ENCODE measurements at regions not wholly inside any gene's neighbourhood (a gene's known extent, or its start where the extent isn't known, plus 50 kb on each side); places are given as distances from the start of the nearest gene placed in this dataset.
"Not testable (repeated sequence)": the region's sequence is repeated elsewhere in the genome, so short reads cannot be mapped to it uniquely, and the experiment has no call there.

- Mint-ChIP-seq H3K9me3 (no peaks in the 10 kb centered on the region), H3K4me3 (no peak overlapping the region), H3K36me3 (ENCODE audit: low read depth) (no peaks in the 10 kb centered on the region), H3K4me1 (ENCODE audit: low read depth) (peaks cover 20% of the 10 kb centered on the region), H3K27me3 (ENCODE audit: insufficient read depth) (no peaks in the 10 kb centered on the region), H3K27ac (no peak overlapping the region)
- peak; percentile 11 for DNase-seq
- peak; percentile 81 for TF ChIP-seq CTCF (IDR thresholded peaks at IDR 0.05)
Observed at GRCh38 chr7:142626420-142627035, 122.7 kb upstream of the PRSS1 start.

GRCh38 chr7:142625216-142625615, 124.1 kb upstream of the PRSS1 start:
- H3K9me3 Mint-ChIP-seq; H3K4me3 Mint-ChIP-seq; H3K27me3 Mint-ChIP-seq (ENCODE audit: insufficient read depth); DNase-seq; H3K36me3 Mint-ChIP-seq (ENCODE audit: low read depth); H3K27ac Mint-ChIP-seq: not testable (repeated sequence)
- H3K4me1 Mint-ChIP-seq (ENCODE audit: low read depth), result peaks cover 12% of the 10 kb centered on the region

GRCh38 chr7:142620402-142620801, 128.9 kb upstream of the PRSS1 start:
- H3K36me3 Mint-ChIP-seq (ENCODE audit: low read depth), result no peaks in the 10 kb centered on the region
- TF ChIP-seq CTCF (IDR thresholded peaks at IDR 0.05), result no peak
- no peak overlapping the region for H3K4me3 Mint-ChIP-seq
- no peak for DNase-seq
- peaks cover 10% of the 10 kb centered on the region; the same call in 1 of the 2 replicates for H3K27me3 Mint-ChIP-seq (ENCODE audit: insufficient read depth)
- no peak overlapping the region for H3K27ac Mint-ChIP-seq
- no peaks in the 10 kb centered on the region; the same call in 1 of the 2 replicates for H3K4me1 Mint-ChIP-seq (ENCODE audit: low read depth)
- H3K9me3 Mint-ChIP-seq, result no peaks in the 10 kb centered on the region

GRCh38 chr7:142618655-142619351, 130.5 kb upstream of the PRSS1 start:
- no peak for DNase-seq
- TF ChIP-seq CTCF (IDR thresholded peaks at IDR 0.05), result no peak
- Mint-ChIP-seq H3K27ac (no peak overlapping the region), H3K27me3 (ENCODE audit: insufficient read depth) (peaks cover 13% of the 10 kb centered on the region; the same call in 1 of the 2 replicates), H3K4me1 (ENCODE audit: low read depth) (peaks cover 6% of the 10 kb centered on the region), H3K36me3 (ENCODE audit: low read depth) (no peaks in the 10 kb centered on the region), H3K4me3 (no peak overlapping the region), H3K9me3 (no peaks in the 10 kb centered on the region)

GRCh38 chr7:142616842-142617241, 132.4 kb upstream of the PRSS1 start:
- Mint-ChIP-seq H3K27ac (no peak overlapping the region), H3K4me3 (no peak overlapping the region), H3K4me1 (ENCODE audit: low read depth) (peaks cover 22% of the 10 kb centered on the region), H3K9me3 (no peaks in the 10 kb centered on the region), H3K36me3 (ENCODE audit: low read depth) (no peaks in the 10 kb centered on the region), H3K27me3 (ENCODE audit: insufficient read depth) (peaks cover 13% of the 10 kb centered on the region; the same call in 1 of the 2 replicates)
- TF ChIP-seq CTCF (IDR thresholded peaks at IDR 0.05), result no peak
- no peak for DNase-seq

GRCh38 chr7:142616121-142616643, 133.1 kb upstream of the PRSS1 start:
- H3K4me1 Mint-ChIP-seq (ENCODE audit: low read depth), result peaks cover 28% of the 10 kb centered on the region
- H3K27me3 Mint-ChIP-seq (ENCODE audit: insufficient read depth), result peaks cover 9% of the 10 kb centered on the region; the same call in 1 of the 2 replicates
- H3K4me3 Mint-ChIP-seq, result no peak overlapping the region
- no peak for DNase-seq
- no peak overlapping the region for H3K27ac Mint-ChIP-seq
- H3K36me3 Mint-ChIP-seq (ENCODE audit: low read depth), result no peaks in the 10 kb centered on the region
- H3K9me3 Mint-ChIP-seq, result no peaks in the 10 kb centered on the region
- no peak for TF ChIP-seq CTCF (IDR thresholded peaks at IDR 0.05)
